Neural progenitor cell (in vitro differentiated cells): ENCODE measurements at regions not wholly inside any gene's neighbourhood (a gene's known extent, or its start where the extent isn't known, plus 50 kb on each side); places are given as distances from the start of the nearest gene placed in this dataset.
A peak's percentile ranks its signal among the peaks of the same experiment; 100 is the strongest.

Experiments
- DNase-seq: peaks from one replicate; pipeline ENCODE4 v3.0.0-alpha.2; 2016; ENCODE audit warnings: low spot score
- H2AFZ ChIP-seq: fragments of 200-600 bp; sonication (generic); replicated peaks from 2 replicates; pipeline ENCODE4 v1.6.1; 2016; ENCODE audit warnings: antibody characterized with exemption
- H3F3A ChIP-seq: fragments of 200-600 bp; sonication (generic); 2 replicates; pipeline ENCODE4 v1.6.1; 2016; ENCODE audit warnings: antibody characterized with exemption, low read depth
- H3K27ac ChIP-seq: fragments of 200-600 bp; sonication (generic); 2 replicates; pipeline ENCODE4 v1.5.1; 2016; ENCODE audit warnings: mild to moderate bottlenecking
- H3K27me3 ChIP-seq: fragments of 200-600 bp; sonication (generic); 2 replicates; pipeline ENCODE4 v1.6.1; 2016; ENCODE audit warnings: mild to moderate bottlenecking, moderate library complexity
- H3K36me3 ChIP-seq: fragments of 200-600 bp; sonication (generic); 2 replicates; pipeline ENCODE4 v1.5.1; 2016
- H3K4me1 ChIP-seq: fragments of 200-600 bp; sonication (generic); 2 replicates; pipeline ENCODE4 v1.6.1; 2016; ENCODE audit warnings: mixed run types
- H3K4me2 ChIP-seq: fragments of 200-600 bp; sonication (generic); 2 replicates; pipeline ENCODE4 v1.6.1; 2016
- H3K4me3 ChIP-seq: fragments of 200-600 bp; sonication (generic); 2 replicates; pipeline ENCODE4 v1.5.1; 2016
- H3K79me2 ChIP-seq: fragments of 200-600 bp; sonication (generic); 2 replicates; pipeline ENCODE4 v1.6.1; 2016; ENCODE audit warnings: low read depth
- H3K9ac ChIP-seq: fragments of 200-600 bp; sonication (generic); 2 replicates; pipeline ENCODE4 v1.6.1; 2016
- H3K9me3 ChIP-seq: fragments of 200-600 bp; sonication (generic); 2 replicates; pipeline ENCODE4 v1.5.1; 2016; ENCODE audit warnings: low read depth
- H4K20me1 ChIP-seq: fragments of 200-600 bp; sonication (generic); 2 replicates; pipeline ENCODE4 v1.6.1; 2016; ENCODE audit warnings: low read depth
- H3K27ac Mint-ChIP-seq: 3 replicates; pipeline ENCODE4 v1.8.0; 2021; ENCODE audit warnings: mixed read lengths
- H3K27me3 Mint-ChIP-seq: 2 replicates; pipeline ENCODE4 v1.8.0; 2022; ENCODE audit warnings: low read depth, mild to moderate bottlenecking, inconsistent platforms, moderate library complexity, mixed read lengths; ENCODE audit not compliant: insufficient read depth
- H3K36me3 Mint-ChIP-seq: 3 replicates; pipeline ENCODE4 v1.8.0; 2021; ENCODE audit warnings: mixed read lengths
- H3K4me1 Mint-ChIP-seq: 3 replicates; pipeline ENCODE4 v1.8.0; 2021; ENCODE audit warnings: mixed read lengths
- H3K4me3 Mint-ChIP-seq: 3 replicates; pipeline ENCODE4 v1.8.0; 2021; ENCODE audit warnings: mild to moderate bottlenecking, moderate library complexity, mixed read lengths
- H3K9me3 Mint-ChIP-seq: 3 replicates; pipeline ENCODE4 v1.8.0; 2020; ENCODE audit warnings: mixed read lengths
- CTCF ChIP-seq: fragments of 200-600 bp; sonication (generic); IDR thresholded peaks from 2 replicates; pipeline ENCODE4 v1.5.1; 2017; ENCODE audit warnings: antibody characterized with exemption, mild to moderate bottlenecking
- EZH2 ChIP-seq: fragments of 200-600 bp; sonication (generic); IDR thresholded peaks from 2 replicates; pipeline ENCODE4 v1.6.1; 2017; ENCODE audit warnings: antibody characterized with exemption, mild to moderate bottlenecking, moderate library complexity
- EZH2phosphoT487 ChIP-seq: fragments of 200-600 bp; sonication (generic); IDR thresholded peaks from 2 replicates; pipeline ENCODE4 v1.6.1; 2017; ENCODE audit warnings: antibody characterized with exemption

- peak overlapping the region; percentile 99 for H3K27ac Mint-ChIP-seq
Measured at GRCh38 chr2:106280722-106281446, 86.8 kb upstream of the UXS1 start.

GRCh38 chr2:106280224-106280623 lies 86.1 kb upstream of the UXS1 start:
- no peak for TF ChIP-seq CTCF
- no peak for TF ChIP-seq EZH2
- TF ChIP-seq EZH2phosphoT487 = no peak
- no peaks in the 10 kb centered on the region for H3K36me3 Mint-ChIP-seq
- Histone ChIP-seq H3K27me3 (no peaks in the 10 kb centered on the region), H3K4me3 (no peak overlapping the region), H3K4me2 (no peak overlapping the region), H3K79me2 (no peaks in the 10 kb centered on the region), H3K4me1 (no peaks in the 10 kb centered on the region), H2AFZ (no peak overlapping the region), H3F3A (no peaks in the 10 kb centered on the region), H3K36me3 (no peaks in the 10 kb centered on the region), H3K27ac (no peak overlapping the region), H3K9ac (no peak overlapping the region), H3K9me3 (no peaks in the 10 kb centered on the region), H4K20me1 (no peaks in the 10 kb centered on the region)
- H3K27ac Mint-ChIP-seq = peak overlapping the region; percentile 94
- no peak for DNase-seq
- H3K9me3 Mint-ChIP-seq = no peaks in the 10 kb centered on the region
- H3K4me1 Mint-ChIP-seq = peaks cover 60% of the 10 kb centered on the region
- H3K4me3 Mint-ChIP-seq = no peak overlapping the region
- H3K27me3 Mint-ChIP-seq = peaks cover 19% of the 10 kb centered on the region

More at GRCh38 chr2:106280722-106281446, 86.8 kb upstream of the UXS1 start:
- H3K9me3 Mint-ChIP-seq = no peaks in the 10 kb centered on the region
- H3K79me2 ChIP-seq = no peaks in the 10 kb centered on the region
- H4K20me1 ChIP-seq = no peaks in the 10 kb centered on the region
- H3K4me3 ChIP-seq = no peak overlapping the region
- no peaks in the 10 kb centered on the region for H3F3A ChIP-seq
- H3K27me3 Mint-ChIP-seq = peaks cover 19% of the 10 kb centered on the region
- peaks cover 66% of the 10 kb centered on the region for H3K4me1 Mint-ChIP-seq
- H2AFZ ChIP-seq = no peak overlapping the region
- no peaks in the 10 kb centered on the region for H3K36me3 Mint-ChIP-seq
- TF ChIP-seq CTCF (no peak), EZH2phosphoT487 (no peak), EZH2 (no peak)
- no peaks in the 10 kb centered on the region for H3K9me3 ChIP-seq
- no peaks in the 10 kb centered on the region for H3K4me1 ChIP-seq
- peak overlapping the region; percentile 24 for H3K4me3 Mint-ChIP-seq
- no peak overlapping the region for H3K4me2 ChIP-seq
- no peak overlapping the region for H3K27ac ChIP-seq
- H3K9ac ChIP-seq = no peak overlapping the region
- no peak for DNase-seq
- no peaks in the 10 kb centered on the region for H3K27me3 ChIP-seq
- H3K36me3 ChIP-seq = no peaks in the 10 kb centered on the region

GRCh38 chr2:106278112-106278876 lies 84.2 kb upstream of the UXS1 start:
- Histone ChIP-seq H4K20me1 (no peaks in the 10 kb centered on the region), H3K4me1 (no peaks in the 10 kb centered on the region), H3K4me2 (no peak overlapping the region), H3F3A (no peaks in the 10 kb centered on the region), H3K79me2 (no peaks in the 10 kb centered on the region), H3K9ac (no peak overlapping the region), H3K9me3 (no peaks in the 10 kb centered on the region), H3K27me3 (no peaks in the 10 kb centered on the region), H3K36me3 (no peaks in the 10 kb centered on the region), H3K4me3 (no peak overlapping the region), H3K27ac (no peak overlapping the region), H2AFZ (no peak overlapping the region)
- Mint-ChIP-seq H3K36me3 (no peaks in the 10 kb centered on the region), H3K27ac (no peak overlapping the region), H3K27me3 (peaks cover 16% of the 10 kb centered on the region), H3K4me3 (no peak overlapping the region), H3K9me3 (peaks cover 7% of the 10 kb centered on the region), H3K4me1 (peaks cover 48% of the 10 kb centered on the region)
- TF ChIP-seq EZH2 = no peak
- no peak for TF ChIP-seq EZH2phosphoT487
- no peak for TF ChIP-seq CTCF
- no peak for DNase-seq
